H1 (cell line): ENCODE measurements at regions not wholly inside any gene's neighbourhood (a gene's known extent, or its start where the extent isn't known, plus 50 kb on each side); places are given as distances from the start of the nearest gene placed in this dataset.

ENCODE experiments used
- BRCA1 ChIP-seq: IDR thresholded peaks from 2 replicates; pipeline ENCODE4 v1.6.1; 2012; ENCODE audit warnings: low read depth, low read length, improper control_type of control experiment
- CHD2 ChIP-seq: IDR thresholded peaks from 2 replicates; pipeline ENCODE4 v1.6.1; 2012; ENCODE audit warnings: low read length, improper control_type of control experiment
- CHD7 ChIP-seq: fragments of 300-600 bp; sonication (generic); IDR thresholded peaks from 2 replicates; pipeline ENCODE4 v1.7.1; 2012; ENCODE audit warnings: low read length, moderate library complexity, mild to moderate bottlenecking, inconsistent platforms; ENCODE audit not compliant: insufficient replicate concordance
- PHF8 ChIP-seq: fragments of 200-600 bp; sonication (generic); conservative IDR thresholded peaks from 2 replicates; pipeline ENCODE4 v1.7.1; 2012; ENCODE audit warnings: low read depth, mild to moderate bottlenecking, inconsistent platforms, low read length, moderate library complexity
- RNF2 ChIP-seq: fragments of 200-900, 300-1000 bp; sonication (generic); IDR thresholded peaks from 2 replicates; pipeline ENCODE4 v1.7.1; 2016; ENCODE audit warnings: borderline replicate concordance, low read depth, mild to moderate bottlenecking, antibody characterized with exemption, low read length; ENCODE audit not compliant: poor library complexity, severe bottlenecking; ENCODE audit errors: missing control alignments

GRCh38 chr16:13856811-13857511 is 63.0 kb upstream of the ERCC4 start (continued):
- TF ChIP-seq CHD7 = no peak
- no peak for TF ChIP-seq PHF8
- no peak for TF ChIP-seq BRCA1
- TF ChIP-seq CHD2 = no peak
- no peak for TF ChIP-seq RNF2
